Kidney capillary endothelial cell (primary cell): ENCODE measurements at regions not wholly inside any gene's neighbourhood (a gene's known extent, or its start where the extent isn't known, plus 50 kb on each side); places are given as distances from the start of the nearest gene placed in this dataset.

Source experiments
- DNase-seq: peaks from one replicate; pipeline ENCODE4 v3.0.0-alpha.2; 2018; ENCODE audit warnings: low spot score

DNA sequence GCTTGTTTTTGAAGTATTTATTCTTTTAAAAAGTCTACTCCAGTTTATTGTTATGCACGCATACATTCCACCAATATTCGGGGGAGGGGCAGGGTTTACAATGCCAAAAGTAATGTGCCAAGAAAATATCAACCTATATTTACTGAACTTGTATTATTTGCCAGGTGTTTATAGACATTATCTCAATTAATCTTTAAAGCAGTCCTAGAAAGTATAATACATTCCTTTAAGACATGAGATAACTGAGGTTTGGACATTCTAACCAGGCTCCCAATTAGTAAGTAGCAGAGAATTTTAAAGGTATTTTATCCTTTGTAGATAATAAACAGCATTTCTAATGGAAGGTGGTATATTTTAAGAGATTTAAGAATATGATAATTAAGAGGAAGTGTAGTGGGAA is 124.5 kb upstream of the LRIG3 start:
- no peak for DNase-seq

DNA sequence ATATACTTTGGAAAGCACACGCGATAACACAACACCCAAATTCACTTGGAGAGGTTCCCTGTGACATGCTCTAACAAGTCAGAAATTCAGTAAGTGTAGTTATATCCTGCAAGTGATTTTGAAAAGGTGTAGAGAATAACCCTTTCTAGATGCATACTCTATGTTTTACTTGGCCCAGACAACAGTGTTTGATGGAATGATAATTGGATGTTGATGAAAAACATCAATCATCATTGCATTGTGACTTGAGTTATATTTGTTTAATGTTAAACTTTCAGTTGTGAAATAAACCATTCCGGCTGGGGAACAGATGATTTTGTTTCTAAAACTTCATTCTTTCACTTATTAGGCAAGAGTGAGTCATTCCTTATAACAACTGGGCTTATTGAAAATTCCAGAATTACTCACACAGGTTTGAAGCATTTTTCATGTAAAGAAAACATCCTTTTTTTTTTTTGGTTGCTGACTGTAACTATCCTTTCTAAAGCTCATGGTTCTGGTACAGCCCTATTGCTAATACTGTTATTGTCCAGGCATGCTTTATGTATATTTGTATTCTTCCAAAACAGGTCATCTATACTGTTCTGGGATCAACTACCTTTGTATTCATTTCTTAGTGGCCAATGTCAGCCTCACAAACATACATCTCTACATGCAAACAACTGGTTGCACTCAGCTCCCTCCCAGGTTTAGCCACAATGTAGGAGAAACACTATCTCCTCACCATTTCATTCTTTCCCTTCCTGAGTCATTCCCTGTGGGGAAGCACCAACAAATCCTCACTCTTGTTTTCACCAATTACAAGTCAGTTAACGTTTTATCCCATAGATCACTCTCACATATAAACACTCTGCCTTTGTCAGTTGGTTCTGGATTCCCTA is 121.2 kb upstream of the LRIG3 start:
- DNase-seq: peak; percentile 72

DNA sequence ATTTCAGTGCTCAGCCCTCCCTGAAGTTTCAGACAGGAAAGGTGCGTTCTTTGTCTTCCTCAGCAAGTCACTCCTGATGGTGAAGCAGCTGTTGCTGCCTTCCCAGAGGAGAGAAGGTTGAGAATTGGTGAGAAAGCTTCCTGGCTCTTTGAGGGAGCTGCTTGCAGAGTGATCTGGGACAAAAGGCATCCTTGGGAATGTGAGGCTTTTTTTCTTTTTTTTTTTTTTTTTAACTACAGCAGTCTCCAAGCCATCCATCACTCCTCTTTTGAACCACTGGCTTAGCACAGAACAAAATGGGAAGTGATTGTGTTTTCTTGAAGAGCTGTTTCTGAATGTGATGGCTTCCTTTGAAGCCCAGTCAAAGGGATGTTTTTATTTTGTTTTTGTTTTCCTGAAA is 120.4 kb upstream of the LRIG3 start:
- peak; percentile 38 for DNase-seq

DNA sequence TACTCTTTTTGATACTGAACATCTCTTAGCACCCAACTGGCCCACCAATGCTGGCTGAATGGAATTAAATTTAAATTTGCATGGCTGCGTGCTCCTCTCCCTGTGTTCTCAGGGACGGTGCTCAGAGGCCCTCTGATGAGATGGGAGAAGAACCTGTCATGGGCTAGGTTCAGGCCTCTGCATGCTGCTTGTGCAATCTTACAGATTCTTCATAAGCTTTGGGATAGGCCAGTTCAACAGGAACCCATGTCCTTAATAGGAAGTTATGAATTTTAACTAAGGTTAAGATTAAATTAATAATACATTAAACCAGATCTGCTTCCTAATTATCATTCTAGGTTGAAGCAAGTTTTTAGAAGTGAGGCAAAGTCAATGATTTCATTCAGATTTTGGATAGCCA is 119.7 kb upstream of the LRIG3 start:
- DNase-seq: no peak

DNA sequence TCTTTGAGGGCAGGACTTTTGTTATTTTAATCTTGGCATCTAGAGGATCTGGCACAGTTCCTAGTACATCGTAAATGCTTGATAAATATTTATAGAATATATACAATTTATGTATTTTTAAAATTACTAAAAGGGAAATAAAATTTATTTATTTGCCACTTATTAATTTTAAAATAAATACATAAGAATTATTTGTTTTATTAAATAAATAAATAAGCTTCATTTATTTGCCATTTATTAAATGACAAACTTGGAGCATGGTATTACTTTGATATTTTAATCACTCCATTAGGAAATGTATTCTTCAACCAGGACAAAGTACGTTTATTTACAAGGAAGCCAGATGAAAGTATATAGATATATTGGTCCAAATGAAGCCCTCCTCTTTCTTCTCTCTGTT is 118.7 kb upstream of the LRIG3 start:
- no peak for DNase-seq

DNA sequence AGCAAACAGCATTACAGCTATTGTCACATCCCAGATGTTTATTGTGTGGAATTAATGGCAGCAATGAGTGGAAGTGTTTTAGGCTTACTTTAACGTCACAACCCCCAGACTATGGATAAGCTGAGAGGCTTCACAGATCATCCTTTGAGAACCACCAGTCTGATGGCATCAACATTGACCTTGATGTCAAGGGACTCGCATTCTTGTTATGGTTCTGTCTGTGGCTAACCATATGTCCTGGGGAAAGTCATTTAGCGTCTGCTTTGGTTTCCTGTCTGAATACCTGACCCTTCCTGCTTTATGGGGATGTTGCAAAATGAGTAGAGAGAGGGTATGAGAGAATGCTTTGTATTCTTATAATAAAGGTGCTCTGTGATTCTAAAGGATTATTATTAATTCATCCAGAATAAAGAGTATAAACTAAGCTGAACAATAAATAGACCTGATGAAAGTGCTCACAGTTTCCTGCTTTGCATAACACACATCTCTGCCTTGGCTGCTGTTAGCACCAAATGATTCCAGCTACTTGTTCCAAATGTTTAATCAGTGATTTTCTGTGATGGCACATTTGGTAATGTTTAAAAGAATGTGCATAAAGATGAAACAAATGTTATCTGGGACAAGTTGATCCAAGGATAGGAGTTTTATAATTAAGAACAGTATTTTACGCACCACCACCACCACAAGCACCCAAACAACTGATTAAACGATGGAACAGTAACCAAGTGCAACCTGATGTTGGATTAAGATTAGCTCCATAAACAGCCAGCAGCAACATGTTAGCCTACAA is 116.9 kb upstream of the LRIG3 start:
- peak; percentile 16 for DNase-seq

DNA sequence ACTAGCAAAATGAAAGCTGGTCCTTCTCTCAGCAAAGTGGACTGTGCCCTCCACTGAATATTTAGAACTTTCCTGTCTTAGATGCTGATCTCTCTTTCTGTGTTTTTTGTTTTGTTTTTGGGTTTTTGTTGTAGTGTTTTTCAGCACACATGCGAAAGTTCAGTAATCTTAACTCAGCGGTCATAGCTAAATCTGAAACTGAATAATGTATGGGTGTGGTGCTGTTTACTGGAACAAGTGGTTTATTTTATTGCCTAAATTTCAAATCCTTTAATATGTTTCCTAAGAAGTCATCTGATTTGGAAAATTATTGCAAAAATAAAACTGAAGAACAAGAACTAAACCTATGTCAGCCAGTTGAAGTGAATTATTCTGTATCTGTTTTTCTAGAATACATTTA is 116.0 kb upstream of the LRIG3 start:
- DNase-seq: no peak

DNA sequence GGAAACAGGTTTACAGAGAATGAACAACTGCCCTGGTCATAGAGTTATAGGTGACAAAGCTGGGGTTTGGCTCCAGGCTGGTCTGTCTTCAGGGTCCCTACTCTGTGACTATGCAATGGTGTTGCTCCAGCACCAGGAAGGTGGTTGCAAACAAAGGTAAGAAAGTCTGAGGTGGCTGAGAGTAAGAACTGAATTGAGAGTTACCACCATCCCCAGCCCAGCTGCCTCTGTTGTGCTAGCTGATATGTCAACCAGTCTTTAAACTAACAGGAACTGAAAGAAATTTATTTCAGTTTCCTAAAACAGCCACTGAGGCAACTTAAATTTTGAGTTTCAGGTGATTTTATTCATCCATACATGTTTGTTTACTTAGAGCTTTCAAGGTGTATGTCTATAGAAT is 111.0 kb upstream of the LRIG3 start:
- no peak for DNase-seq

DNA sequence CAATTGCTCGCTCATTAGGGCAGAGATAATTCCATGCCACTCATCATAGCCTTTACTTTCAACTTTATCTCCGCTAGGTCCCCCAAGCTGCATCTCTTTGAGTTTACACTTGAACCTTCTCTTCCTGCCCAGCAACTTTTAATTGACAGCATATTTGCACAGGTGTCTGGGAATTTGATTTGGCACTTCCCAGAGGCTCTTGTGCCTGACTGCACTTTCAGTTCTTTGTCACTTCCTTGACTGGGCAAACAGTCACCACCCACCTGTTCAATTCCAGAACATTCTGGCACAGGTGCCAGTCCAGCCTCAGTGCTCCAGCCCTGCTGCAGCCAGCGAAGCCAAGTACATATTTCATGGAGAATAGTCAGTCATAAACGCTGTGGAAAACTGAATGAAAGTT is 110.1 kb upstream of the LRIG3 start:
- no peak for DNase-seq

DNA sequence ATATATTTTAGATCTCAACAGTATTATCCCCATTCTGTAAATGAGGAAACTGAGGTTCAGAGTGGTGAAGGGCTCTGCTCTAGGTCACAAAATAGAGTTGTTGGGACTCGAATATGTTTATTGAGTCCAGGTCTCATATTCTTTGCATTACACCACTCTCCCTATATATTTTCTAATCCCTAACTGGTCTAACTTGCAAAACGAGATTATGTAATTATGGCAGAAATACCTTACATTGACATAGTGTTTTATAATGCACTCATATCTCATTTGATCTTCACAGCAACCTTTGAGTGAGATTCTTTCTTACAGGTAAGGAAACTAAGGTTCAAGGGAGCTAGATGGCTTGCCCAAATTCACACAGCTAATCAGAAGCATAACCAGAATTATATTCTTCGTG is 106.9 kb upstream of the LRIG3 start:
- DNase-seq: no peak

DNA sequence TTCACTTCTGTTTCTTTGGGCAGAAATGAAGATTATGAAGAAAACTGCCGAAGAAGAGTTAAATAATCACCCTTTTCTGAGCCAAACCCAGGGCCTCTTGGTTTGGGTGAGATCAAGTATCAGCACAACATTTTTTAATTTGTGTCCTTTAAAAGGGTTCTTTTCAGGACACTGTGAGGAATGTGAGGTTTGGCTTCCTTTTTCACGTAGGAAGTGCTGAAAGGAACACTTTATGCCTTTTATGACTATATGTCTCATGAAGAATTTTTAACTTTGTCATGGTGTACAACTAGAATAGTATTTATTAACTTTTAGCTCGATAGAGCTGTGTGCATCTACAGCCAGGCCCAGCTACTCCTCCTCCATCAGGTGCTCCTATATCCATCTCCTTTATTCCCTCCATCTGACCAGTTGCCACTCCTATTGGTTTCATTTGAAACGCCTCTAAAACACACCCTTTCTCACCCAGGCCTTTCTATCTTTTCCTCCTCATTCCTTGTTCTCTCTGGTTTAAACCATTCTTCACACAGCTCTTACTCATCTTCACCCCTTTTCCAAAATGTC is 103.6 kb upstream of the LRIG3 start:
- no peak for DNase-seq

DNA sequence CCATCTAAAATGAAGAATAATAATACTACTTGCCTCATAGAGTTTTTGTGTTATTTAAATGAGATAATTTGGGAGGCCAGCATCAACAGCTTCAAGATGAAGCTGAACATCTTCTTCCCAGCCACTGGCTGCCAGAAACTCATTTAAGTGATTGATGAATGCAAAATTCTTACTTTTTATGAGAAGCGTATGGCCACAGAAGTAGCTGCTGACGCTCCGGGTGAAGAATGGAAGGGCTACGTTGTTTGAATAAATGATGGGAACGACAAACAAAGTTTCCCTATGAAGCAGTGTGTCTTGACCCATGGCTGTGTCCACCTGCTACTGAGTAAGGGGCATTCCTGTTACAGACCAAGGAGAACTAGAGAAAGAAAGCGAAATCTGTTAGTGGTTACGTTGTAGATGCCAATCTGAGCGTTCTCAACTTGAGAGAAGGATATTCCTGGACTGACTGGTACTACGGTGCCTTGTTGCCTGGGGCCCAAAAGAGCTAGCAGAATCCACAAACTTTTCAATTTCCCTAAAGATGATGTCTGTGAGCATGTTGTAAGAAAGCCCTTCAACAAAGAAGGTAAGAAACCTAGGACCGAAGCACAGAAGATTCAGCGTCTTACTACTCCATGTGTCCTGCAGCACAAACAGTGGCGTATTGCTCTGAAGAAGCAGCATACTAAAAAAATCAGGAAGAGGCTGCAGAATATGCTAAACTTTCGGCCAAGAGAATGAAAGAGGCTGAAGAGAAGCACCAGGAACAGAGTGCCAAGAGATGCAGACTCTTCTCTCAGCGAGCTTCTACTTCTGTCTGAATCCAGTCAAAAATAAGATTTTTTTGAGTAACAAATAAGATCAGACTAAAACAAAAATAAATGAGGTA is 100.0 kb upstream of the LRIG3 start:
- no peak for DNase-seq

DNA sequence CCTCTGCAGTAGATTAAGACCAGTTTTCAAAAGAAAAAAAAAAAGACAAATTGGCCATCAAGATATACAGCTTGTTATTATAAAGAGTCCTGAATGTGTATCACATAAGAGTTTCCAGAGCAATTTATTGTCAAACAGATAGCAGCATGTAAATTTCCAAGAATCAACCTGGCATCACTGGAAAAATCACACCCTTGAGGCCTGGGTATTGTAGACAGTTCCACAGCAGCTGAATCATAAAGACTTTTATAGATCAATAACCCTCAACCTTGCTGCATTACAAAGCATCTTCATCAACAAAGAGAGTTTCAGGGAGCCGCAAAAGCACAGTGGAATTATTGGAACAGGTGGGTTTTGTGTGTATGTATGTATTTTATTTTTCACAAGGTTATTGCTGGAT is 94.6 kb upstream of the LRIG3 start:
- DNase-seq: no peak

DNA sequence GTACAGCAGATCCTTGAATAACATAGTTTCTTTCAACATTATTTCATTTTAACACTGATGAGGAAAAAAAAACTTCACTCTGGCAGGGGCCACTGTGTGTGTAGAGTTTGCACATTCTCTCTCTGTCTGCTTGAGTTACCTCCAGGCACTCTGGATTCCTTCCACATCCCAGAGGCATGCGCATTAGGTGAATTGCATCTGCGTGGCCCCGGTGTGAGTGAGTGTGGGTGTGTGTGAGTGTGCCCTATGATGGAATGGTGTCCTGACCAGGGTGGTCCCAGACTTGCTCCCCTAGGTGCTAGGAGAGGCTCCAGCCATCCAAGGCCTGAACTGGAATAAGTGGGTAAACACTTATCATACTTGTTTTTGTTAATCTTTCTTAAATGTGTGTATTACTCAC is 90.6 kb upstream of the LRIG3 start:
- DNase-seq: no peak

DNA sequence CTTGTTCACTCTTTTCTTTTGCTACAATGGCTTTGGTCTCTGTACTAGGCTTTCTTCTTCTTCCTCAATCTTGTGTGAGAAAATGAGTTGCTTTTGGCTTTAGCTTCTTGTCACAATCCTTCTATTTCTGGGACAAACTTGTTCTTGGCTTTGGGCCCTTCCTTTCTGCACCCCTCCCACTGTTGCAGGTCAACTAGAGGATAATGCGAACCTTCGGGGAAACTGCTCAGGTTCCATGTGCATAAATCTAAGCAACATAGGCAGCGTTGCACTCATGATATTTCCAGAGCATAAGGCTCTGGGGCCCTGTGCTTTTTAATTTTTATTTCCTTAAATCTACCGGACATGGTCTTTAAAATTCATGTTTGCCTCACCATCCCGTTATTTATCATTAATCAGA is 89.8 kb upstream of the LRIG3 start:
- DNase-seq: no peak

DNA sequence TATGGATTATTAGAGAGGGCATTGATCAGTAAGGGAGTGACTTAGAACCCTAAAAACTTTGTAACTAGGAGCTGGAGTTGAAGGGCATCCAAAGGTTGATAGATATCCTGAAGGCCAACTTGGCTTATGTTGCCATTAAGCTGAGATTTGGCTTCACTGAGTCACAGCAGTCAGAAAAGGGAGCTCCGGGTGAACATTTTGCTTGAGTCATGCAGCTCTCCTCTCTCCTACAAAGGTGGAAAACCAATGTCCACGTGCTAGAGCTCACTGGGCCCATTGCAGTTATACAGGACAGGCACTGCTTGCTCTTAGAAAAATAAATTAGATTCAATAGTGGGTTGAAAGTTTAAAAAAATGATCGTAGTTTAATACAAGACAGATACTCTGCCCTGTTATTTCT is 87.3 kb upstream of the LRIG3 start:
- DNase-seq: no peak

DNA sequence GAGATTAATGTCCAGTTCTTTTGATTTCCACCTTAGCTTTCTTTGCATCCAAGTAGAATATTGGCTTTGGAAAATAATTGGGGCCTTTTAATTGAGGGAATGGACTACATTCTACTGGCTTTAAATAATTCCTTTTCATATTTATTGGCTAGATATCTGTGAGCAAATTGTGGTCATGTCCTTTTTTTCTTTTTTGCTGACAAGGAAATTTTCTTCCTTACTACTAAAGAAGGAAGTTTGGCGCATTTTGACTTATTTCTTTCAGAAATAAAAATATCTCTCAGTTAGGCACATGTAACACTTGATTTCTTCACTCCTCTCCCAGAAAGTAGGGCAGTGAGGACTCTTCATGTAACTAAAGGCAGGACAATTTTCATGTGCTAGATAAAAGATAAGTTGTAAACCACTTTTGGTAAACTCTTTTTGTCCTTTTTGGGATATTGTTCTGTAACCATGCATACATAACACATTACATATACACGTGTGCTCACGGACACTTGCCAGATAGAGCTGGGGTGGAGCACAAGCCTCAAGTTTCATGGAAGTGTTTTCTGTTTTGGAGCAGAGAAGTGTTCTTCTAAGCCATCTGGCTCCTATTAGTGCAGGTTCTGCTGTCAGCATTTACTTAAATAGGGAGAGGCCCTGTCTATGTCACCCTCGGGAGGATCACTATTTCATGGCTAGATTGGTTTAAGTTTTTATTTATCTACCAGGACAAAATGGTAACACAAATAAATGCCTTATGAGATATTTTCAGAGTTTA is 85.1 kb upstream of the LRIG3 start:
- DNase-seq: no peak

DNA sequence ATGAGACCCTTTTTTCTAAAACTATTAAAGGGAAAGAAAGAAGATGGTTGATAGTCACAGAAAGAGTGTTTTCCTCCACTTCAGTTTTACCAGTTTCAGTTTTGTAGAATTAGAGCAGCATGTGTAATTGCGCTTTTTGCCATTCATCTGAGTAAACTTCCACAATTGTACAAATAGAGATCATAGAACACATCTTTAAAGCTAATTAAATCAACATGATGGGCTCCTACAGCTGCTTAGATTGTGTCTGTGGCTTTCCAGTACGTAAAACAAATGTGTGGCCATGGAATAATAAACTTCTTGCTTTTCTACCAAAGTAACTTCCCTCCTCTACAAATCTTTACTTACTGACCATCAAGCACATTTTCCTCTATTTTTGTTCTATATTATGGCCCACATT is 84.2 kb upstream of the LRIG3 start:
- DNase-seq: no peak

DNA sequence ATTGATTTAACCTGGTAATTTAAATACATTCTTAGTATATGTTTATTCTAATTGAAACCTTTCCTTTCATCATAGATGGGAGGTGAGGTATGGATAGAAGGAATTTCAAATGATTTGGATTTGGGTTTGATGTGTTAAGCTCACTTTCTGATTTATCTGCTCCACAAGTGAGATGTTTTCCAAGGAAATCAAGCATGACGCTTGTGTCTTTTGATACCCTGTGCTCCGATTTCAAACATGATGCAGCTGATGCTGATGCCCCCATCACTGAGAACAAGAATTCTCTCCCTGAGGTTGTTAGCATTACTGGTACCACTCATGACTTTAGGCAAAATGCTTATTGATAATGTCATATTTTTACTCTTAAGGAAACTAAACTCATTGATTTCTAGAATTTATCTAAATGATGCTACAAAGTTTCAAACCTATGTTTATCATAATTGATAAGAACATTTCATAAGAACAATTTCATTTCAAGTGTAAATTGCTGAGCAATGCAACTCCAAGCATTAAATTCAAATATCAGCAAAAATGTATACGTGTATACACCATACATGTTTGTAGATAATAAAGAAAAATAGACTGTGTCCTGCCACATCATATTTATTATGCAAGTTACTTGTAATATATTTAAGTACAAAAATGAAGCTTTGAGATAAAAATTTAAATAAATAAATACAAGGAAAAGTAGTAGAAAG is 75.5 kb upstream of the LRIG3 start:
- DNase-seq: no peak

DNA sequence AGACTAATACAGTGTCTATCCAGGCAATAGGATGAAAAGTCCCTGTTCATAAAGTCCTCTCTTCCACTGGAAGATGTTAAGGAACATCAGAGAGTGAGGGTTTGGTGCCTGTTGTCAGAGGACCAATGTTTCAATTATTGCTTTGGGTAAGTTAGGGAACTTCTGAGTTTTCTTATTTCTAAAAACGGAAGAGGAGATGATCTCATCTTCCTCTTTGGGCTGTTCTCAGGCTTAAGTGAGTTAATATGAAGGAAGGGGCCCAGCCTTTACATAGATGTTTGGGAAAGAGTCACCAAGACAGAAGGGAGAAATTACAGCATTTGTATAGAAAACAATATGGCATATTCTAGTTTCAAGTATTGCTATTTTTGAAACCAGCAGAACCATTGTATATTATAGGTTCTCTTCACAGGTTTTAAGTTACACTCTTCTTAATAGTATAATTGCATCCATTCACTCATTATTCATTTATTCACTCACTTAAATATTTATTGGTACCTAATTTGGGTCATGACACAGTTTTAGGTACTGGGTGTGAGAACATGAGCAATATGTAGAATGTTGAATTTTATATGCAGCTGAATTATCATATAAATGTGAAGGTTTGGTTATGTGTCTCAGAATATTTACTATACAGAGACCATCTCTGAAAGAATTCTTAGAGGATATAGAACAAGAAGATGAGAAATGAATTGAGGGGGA is 68.5 kb upstream of the LRIG3 start:
- DNase-seq: peak; percentile 34
